Effector memory CD4-positive, alpha-beta T cell (primary cell): ENCODE measurements at regions not wholly inside any gene's neighbourhood (a gene's known extent, or its start where the extent isn't known, plus 50 kb on each side); places are given as distances from the start of the nearest gene placed in this dataset.
"Not testable (repeated sequence)": the region's sequence is repeated elsewhere in the genome, so short reads cannot be mapped to it uniquely, and the experiment has no call there.

Source experiments
- DNase-seq, 3 donors: peaks; one replicate each; pipeline ENCODE4 v3.0.0-alpha.2; 2020
- H3K27ac ChIP-seq: 2 replicates; pipeline ENCODE4 v1.7.0; 2013; ENCODE audit warnings: mild to moderate bottlenecking, low read length, moderate library complexity; ENCODE audit not compliant: insufficient read depth, poor library complexity, severe bottlenecking
- H3K27me3 ChIP-seq: replicated peaks from 2 replicates; pipeline ENCODE4 v1.7.0; 2013; ENCODE audit warnings: mild to moderate bottlenecking, low read length; ENCODE audit not compliant: insufficient read depth, control insufficient read depth, poor library complexity, severe bottlenecking
- H3K36me3 ChIP-seq: 2 replicates; pipeline ENCODE4 v1.7.0; 2013; ENCODE audit warnings: mild to moderate bottlenecking, low read length, moderate library complexity; ENCODE audit not compliant: control insufficient read depth, insufficient read depth
- H3K4me1 ChIP-seq: 2 replicates; pipeline ENCODE4 v1.7.0; 2013; ENCODE audit warnings: low read length, mild to moderate bottlenecking; ENCODE audit not compliant: control insufficient read depth, insufficient read depth, poor library complexity, severe bottlenecking
- H3K4me3 ChIP-seq: 2 replicates; pipeline ENCODE4 v1.7.0; 2013; ENCODE audit warnings: low read length, low read depth, mild to moderate bottlenecking; ENCODE audit not compliant: insufficient read depth, poor library complexity, severe bottlenecking
- H3K9me3 ChIP-seq: 2 replicates; pipeline ENCODE4 v1.7.0; 2013; ENCODE audit warnings: mild to moderate bottlenecking, low read length, moderate library complexity; ENCODE audit not compliant: control insufficient read depth

GRCh38 chr7:65475734-65476319 lies 102.2 kb downstream of the ZNF92 start:
- Histone ChIP-seq H3K4me3 (peak overlapping the region; percentile 7), H3K9me3 (no peaks in the 10 kb centered on the region), H3K27me3 (no peaks in the 10 kb centered on the region), H3K4me1 (peaks cover 26% of the 10 kb centered on the region), H3K27ac (no peak overlapping the region), H3K36me3 (no peaks in the 10 kb centered on the region)
- peak in 1 of 3 donors; percentile 2 for DNase-seq

- Histone ChIP-seq H3K4me3 (no peak overlapping the region), H3K27ac (no peak overlapping the region), H3K9me3 (no peaks in the 10 kb centered on the region), H3K36me3 (no peaks in the 10 kb centered on the region), H3K4me1 (peaks cover 26% of the 10 kb centered on the region), H3K27me3 (no peaks in the 10 kb centered on the region)
- DNase-seq: no peak
Observed at GRCh38 chr7:65477326-65477725, 103.7 kb downstream of the ZNF92 start.

GRCh38 chr7:65489260-65489767 lies 115.7 kb downstream of the ZNF92 start:
- H3K27ac ChIP-seq: no peak overlapping the region
- no peak for DNase-seq
- no peaks in the 10 kb centered on the region for H3K36me3 ChIP-seq

GRCh38 chr7:65496697-65497096 lies 123.0 kb downstream of the ZNF92 start:
- not testable (repeated sequence) for H3K4me3 ChIP-seq, DNase-seq, H3K36me3 ChIP-seq, H3K27me3 ChIP-seq, H3K9me3 ChIP-seq, H3K27ac ChIP-seq, H3K4me1 ChIP-seq

More at GRCh38 chr7:65489260-65489767, 115.7 kb downstream of the ZNF92 start:
- H3K9me3 ChIP-seq: peaks cover 5% of the 10 kb centered on the region
- no peaks in the 10 kb centered on the region for H3K27me3 ChIP-seq
- H3K4me1 ChIP-seq: no peaks in the 10 kb centered on the region
- no peak overlapping the region for H3K4me3 ChIP-seq

DNA sequence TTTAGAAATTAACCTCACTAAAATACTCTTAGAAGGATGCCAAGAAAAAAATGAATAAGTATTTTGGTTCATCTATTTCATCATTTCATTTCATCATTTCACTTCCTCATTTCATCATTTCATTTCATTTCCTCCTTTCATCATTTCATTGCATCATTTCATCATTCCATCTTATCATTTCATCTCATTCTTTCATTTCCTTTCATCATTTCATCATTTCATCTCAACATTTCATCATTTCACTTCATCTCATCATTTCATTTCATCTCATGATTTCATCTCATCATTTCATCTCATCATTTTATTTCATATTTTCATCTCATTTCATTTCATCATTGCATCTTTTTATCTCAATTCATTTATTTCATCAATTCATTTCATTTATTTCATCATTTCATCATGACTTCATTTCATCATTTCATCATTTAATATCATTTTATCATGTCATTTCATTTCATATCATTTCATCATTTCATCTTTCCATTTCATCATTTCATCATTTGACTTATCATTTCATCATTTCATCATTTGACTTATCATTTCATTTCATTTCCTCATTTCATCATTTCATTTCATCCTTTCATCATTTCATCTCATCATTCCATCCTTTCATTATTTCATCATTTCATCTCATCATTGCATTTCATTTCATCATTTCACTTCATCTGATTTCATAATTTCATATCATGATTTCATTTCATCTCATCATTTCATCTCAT lies 129.9 kb downstream of the ZNF92 start:
- H3K4me1 ChIP-seq: no peaks in the 10 kb centered on the region
- H3K27me3 ChIP-seq: no peaks in the 10 kb centered on the region
- H3K36me3 ChIP-seq: no peaks in the 10 kb centered on the region
- no peak for DNase-seq
- no peak overlapping the region for H3K27ac ChIP-seq
- H3K4me3 ChIP-seq: no peak overlapping the region
- no peaks in the 10 kb centered on the region for H3K9me3 ChIP-seq

DNA sequence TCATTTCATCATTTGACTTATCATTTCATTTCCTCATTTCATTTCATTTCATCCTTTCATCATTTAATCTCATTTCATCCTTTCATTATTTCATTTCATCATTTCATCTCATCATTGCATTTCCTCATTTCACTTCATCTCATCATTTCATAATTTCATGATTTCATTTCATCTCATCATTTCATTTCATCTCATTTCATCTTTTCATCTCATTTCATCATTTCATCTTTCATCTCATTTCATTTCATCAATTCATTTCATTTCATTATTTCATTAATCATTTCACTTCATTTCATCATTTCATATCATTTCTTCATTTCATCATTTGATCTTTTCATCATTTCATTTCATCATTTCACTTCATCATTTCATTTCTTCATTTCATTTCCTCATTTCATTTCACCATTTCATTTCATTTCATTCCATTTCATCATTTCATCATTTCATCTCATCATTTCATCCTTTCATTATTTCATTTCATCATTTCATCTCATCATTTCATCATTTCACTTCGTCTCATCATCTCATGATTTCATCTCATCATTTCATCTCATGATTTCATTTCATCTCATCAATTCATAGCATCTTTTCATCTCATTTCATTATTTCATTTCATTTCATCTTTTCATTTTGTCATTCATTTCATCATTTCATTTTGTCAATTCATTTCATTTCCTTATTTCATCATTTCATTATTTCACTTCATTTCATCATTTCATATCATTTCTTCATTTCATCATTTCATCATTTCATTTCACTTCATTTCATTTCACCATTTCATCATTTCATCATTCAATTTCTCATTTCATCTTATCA lies 131.1 kb downstream of the ZNF92 start:
- H3K4me1 ChIP-seq, H3K4me3 ChIP-seq, DNase-seq, H3K27me3 ChIP-seq, H3K9me3 ChIP-seq, H3K36me3 ChIP-seq, H3K27ac ChIP-seq: not testable (repeated sequence)

- not testable (repeated sequence) for H3K4me1 ChIP-seq, H3K27ac ChIP-seq, DNase-seq, H3K4me3 ChIP-seq, H3K36me3 ChIP-seq, H3K9me3 ChIP-seq
- H3K27me3 ChIP-seq: peaks cover 11% of the 10 kb centered on the region
Observed at GRCh38 chr7:65505320-65505633, 131.6 kb downstream of the ZNF92 start.

DNA sequence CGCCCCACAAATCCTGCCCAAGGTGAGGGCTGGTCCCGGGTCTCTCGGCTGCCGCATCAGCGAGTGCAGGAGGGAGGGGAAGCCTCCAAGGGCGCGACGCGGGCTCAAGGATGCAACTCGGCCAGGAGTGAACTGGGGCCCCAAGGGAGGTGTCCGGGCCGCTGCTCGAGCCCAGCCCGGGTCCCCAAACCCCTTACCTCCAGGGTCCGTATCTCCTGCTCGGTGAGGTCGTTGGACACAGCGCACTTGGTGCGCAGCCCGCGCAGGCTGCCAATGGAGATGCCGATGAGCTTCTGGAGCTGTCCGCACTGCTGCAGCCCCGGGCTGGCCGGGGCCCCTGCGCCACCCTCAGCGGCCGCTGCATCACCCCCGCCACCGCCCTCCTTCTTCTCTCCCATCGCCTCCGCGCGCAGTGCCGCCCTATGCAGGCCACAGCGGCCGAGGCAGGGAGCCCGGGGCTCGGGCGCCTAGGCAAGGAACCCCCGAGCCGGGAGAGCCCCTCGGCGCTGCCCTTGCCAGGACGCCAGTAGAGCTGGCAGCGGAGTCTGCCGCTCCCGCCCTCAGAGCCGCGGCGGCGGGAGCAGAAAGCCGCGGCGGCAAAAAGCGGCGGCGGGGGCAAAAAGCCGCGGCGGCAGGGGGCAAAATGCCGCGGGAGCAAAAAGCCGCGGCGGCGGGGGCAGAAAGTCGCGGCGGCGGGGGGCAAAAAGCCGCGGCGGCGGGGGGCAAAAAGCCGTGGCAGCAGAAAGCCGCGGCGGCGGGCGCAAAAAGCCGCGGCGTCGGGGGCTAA lies 135.1 kb downstream of the ZNF92 start:
- not testable (repeated sequence) for DNase-seq, H3K27ac ChIP-seq, H3K4me1 ChIP-seq, H3K36me3 ChIP-seq, H3K9me3 ChIP-seq
- peak overlapping the region; percentile 55 for H3K4me3 ChIP-seq
- peaks cover 11% of the 10 kb centered on the region for H3K27me3 ChIP-seq

GRCh38 chr7:65509368-65510186 lies 135.9 kb downstream of the ZNF92 start:
- Histone ChIP-seq H3K9me3 (no peaks in the 10 kb centered on the region), H3K4me1 (peaks cover 3% of the 10 kb centered on the region), H3K36me3 (no peaks in the 10 kb centered on the region), H3K27ac (no peak overlapping the region), H3K27me3 (peaks cover 11% of the 10 kb centered on the region), H3K4me3 (peak overlapping the region; percentile 55)
- DNase-seq: peak in 2 of 3 donors; percentile 2 to 14
